Skeletal muscle satellite cell (primary cell): ENCODE measurements at regions not wholly inside any gene's neighbourhood (a gene's known extent, or its start where the extent isn't known, plus 50 kb on each side); places are given as distances from the start of the nearest gene placed in this dataset.

Experiments used
- H3K27me3 ChIP-seq: 2 replicates; pipeline ENCODE4 v1.7.0; 2013; ENCODE audit warnings: low read length; ENCODE audit not compliant: control insufficient read depth, insufficient read depth
- H3K36me3 ChIP-seq: 2 replicates; pipeline ENCODE4 v1.7.0; 2013; ENCODE audit warnings: mild to moderate bottlenecking, control low read depth, low read length; ENCODE audit not compliant: insufficient read depth
- H3K4me1 ChIP-seq: 2 replicates; pipeline ENCODE4 v1.7.0; 2013; ENCODE audit warnings: low read length; ENCODE audit not compliant: control insufficient read depth, insufficient read depth
- H3K4me2 ChIP-seq: 2 replicates; pipeline ENCODE4 v1.7.0; 2013; ENCODE audit warnings: mild to moderate bottlenecking, low read length
- H3K4me3 ChIP-seq: 2 replicates; pipeline ENCODE4 v1.7.0; 2013; ENCODE audit warnings: low read length
- H3K9ac ChIP-seq: 2 replicates; pipeline ENCODE4 v1.7.0; 2013; ENCODE audit warnings: mild to moderate bottlenecking, low read depth, low read length, moderate library complexity
- H3K9me3 ChIP-seq: replicated peaks from 2 replicates; pipeline ENCODE4 v1.7.0; 2013; ENCODE audit warnings: mild to moderate bottlenecking, control low read depth, low read length

- Histone ChIP-seq H3K36me3 (no peaks in the 10 kb centered on the region), H3K4me2 (no peak overlapping the region), H3K9me3 (no peaks in the 10 kb centered on the region), H3K27me3 (no peaks in the 10 kb centered on the region), H3K4me3 (no peak overlapping the region), H3K9ac (no peak overlapping the region), H3K4me1 (no peaks in the 10 kb centered on the region)
Observed at GRCh38 chr1:29826646-29827045, 590.3 kb downstream of the PTPRU start.

DNA sequence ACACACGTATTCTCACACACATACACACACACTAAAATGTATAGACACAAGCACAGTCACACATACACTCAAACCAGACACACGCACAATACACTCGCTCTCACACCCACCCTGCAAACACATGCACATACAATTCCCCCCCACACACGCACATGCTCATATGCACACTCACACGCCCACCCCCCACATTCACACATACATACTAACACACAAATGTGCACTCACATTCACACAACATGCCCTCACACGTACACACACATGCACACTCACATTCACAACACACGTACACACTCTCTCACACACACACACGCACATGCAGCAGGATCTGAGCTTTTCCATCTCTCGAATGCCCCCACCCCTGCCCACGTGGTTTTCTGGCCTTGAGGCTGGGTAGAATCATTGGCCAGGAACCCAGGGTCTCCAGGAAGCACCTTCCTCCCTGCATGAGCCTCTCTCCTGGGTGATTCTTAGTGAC, 589.7 kb downstream of the PTPRU start:
- Histone ChIP-seq H3K36me3 (no peaks in the 10 kb centered on the region), H3K4me3 (no peak overlapping the region), H3K9me3 (no peaks in the 10 kb centered on the region), H3K9ac (no peak overlapping the region), H3K4me1 (no peaks in the 10 kb centered on the region), H3K4me2 (no peak overlapping the region), H3K27me3 (no peaks in the 10 kb centered on the region)

GRCh38 chr1:29825274-29825940, 589.1 kb downstream of the PTPRU start:
- Histone ChIP-seq H3K4me1 (no peaks in the 10 kb centered on the region), H3K4me3 (no peak overlapping the region), H3K9me3 (no peaks in the 10 kb centered on the region), H3K9ac (no peak overlapping the region), H3K4me2 (no peak overlapping the region), H3K27me3 (no peaks in the 10 kb centered on the region), H3K36me3 (no peaks in the 10 kb centered on the region)

- Histone ChIP-seq H3K9ac (no peak overlapping the region), H3K27me3 (no peaks in the 10 kb centered on the region), H3K4me3 (no peak overlapping the region), H3K4me1 (no peaks in the 10 kb centered on the region), H3K36me3 (no peaks in the 10 kb centered on the region), H3K9me3 (no peaks in the 10 kb centered on the region), H3K4me2 (no peak overlapping the region)
Observed at GRCh38 chr1:29824511-29825273, 588.4 kb downstream of the PTPRU start.

DNA sequence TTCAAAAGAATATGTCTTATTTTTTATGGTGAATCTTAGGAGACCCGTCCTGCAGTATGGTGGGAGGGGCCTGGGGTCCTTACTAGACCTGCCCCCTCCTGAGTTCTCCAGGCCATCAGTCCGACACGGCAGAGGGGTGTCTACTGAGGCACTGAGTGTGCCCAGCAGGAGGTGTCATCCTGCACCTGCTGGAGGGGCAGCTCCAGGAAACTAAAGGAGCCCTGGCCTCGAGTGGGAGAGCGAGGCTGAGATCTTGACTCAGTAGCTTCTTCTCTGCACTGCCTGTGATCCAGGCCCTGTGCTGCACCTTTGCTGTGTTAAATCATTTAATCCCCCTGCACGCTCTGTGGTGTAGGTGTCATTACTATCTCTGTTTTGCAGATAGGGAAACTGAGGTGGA, 587.7 kb downstream of the PTPRU start:
- Histone ChIP-seq H3K36me3 (no peaks in the 10 kb centered on the region), H3K9me3 (no peaks in the 10 kb centered on the region), H3K4me2 (no peak overlapping the region), H3K4me1 (no peaks in the 10 kb centered on the region), H3K9ac (no peak overlapping the region), H3K27me3 (no peaks in the 10 kb centered on the region), H3K4me3 (no peak overlapping the region)

DNA sequence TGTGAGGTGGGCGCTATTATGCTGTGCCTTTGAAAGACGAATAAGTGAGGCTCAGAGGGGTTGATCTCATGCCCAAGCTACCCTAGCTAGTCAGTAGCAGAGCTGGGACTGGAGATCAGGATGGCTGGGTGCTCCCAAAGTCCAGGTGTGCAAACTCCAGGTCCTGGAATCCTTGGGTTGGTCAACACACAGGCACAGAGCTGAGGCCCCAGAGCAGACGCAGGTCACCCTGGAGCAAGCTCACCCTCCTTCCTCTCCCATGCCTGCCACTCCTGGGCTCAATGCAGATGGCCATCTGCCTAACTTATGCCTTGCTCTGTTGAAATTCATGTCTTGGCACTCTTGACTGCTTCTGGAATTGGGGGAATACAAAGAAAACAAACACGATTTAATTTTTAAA, 587.2 kb downstream of the PTPRU start:
- Histone ChIP-seq H3K36me3 (no peaks in the 10 kb centered on the region), H3K4me1 (no peaks in the 10 kb centered on the region), H3K9me3 (no peaks in the 10 kb centered on the region), H3K27me3 (no peaks in the 10 kb centered on the region), H3K9ac (no peak overlapping the region), H3K4me2 (no peak overlapping the region), H3K4me3 (no peak overlapping the region)

- Histone ChIP-seq H3K27me3 (no peaks in the 10 kb centered on the region), H3K4me2 (no peak overlapping the region), H3K4me3 (no peak overlapping the region), H3K9ac (no peak overlapping the region), H3K9me3 (no peaks in the 10 kb centered on the region), H3K36me3 (no peaks in the 10 kb centered on the region), H3K4me1 (no peaks in the 10 kb centered on the region)
Observed at GRCh38 chr1:29821605-29822004, 585.3 kb downstream of the PTPRU start.

- Histone ChIP-seq H3K9ac (no peak overlapping the region), H3K36me3 (no peaks in the 10 kb centered on the region), H3K27me3 (no peaks in the 10 kb centered on the region), H3K4me2 (no peak overlapping the region), H3K4me1 (no peaks in the 10 kb centered on the region), H3K4me3 (no peak overlapping the region), H3K9me3 (no peaks in the 10 kb centered on the region)
Observed at GRCh38 chr1:29820401-29820800, 584.1 kb downstream of the PTPRU start.

GRCh38 chr1:29812408-29813135, 576.2 kb downstream of the PTPRU start:
- no peaks in the 10 kb centered on the region for H3K27me3 ChIP-seq
- H3K9me3 ChIP-seq, result no peaks in the 10 kb centered on the region
- no peak overlapping the region for H3K9ac ChIP-seq
- no peaks in the 10 kb centered on the region for H3K36me3 ChIP-seq
- no peaks in the 10 kb centered on the region for H3K4me1 ChIP-seq
- no peak overlapping the region for H3K4me3 ChIP-seq
- H3K4me2 ChIP-seq, result no peak overlapping the region

- no peaks in the 10 kb centered on the region for H3K27me3 ChIP-seq
- H3K36me3 ChIP-seq, result no peaks in the 10 kb centered on the region
- no peaks in the 10 kb centered on the region for H3K4me1 ChIP-seq
- no peak overlapping the region for H3K9ac ChIP-seq
- H3K4me3 ChIP-seq, result no peak overlapping the region
- no peaks in the 10 kb centered on the region for H3K9me3 ChIP-seq
- H3K4me2 ChIP-seq, result no peak overlapping the region
Observed at GRCh38 chr1:29811727-29812407, 575.5 kb downstream of the PTPRU start.

DNA sequence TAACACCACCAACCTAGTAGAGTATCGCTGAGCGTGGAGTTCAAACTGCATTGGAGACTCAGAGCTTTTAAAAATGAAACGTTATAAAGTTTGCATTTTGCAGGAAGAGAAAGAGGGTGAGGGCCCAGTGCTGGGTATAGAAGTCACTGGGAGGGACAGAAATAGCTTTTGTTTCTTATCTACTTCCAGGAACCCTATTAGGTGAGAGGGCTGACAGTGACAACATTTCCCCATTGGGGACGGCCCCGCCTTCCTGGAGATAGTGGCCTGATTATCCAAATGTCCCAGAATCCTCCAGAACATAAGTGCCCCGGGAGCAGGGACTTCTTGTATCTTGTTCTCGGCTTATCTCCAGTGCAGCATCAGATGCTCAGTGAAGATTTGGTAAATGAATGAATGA, 574.9 kb downstream of the PTPRU start:
- Histone ChIP-seq H3K36me3 (no peaks in the 10 kb centered on the region), H3K9ac (no peak overlapping the region), H3K27me3 (no peaks in the 10 kb centered on the region), H3K9me3 (no peaks in the 10 kb centered on the region), H3K4me1 (no peaks in the 10 kb centered on the region), H3K4me3 (no peak overlapping the region), H3K4me2 (no peak overlapping the region)
